Small intestine (tissue), 7 donors: ENCODE measurements at regions not wholly inside any gene's neighbourhood (a gene's known extent, or its start where the extent isn't known, plus 50 kb on each side); places are given as distances from the start of the nearest gene placed in this dataset.

Experiments used
- DNase-seq, 2 donors: peaks; one replicate each; pipeline versions ENCODE4 v3.0.0 to v3.0.0-alpha.2; 2013
- FAIRE-seq: peaks from 2 replicates; lab custom pipeline; 2012; peaks lifted over from hg19 to GRCh38; lab: Jason Lieb, UNC
- H3K27ac ChIP-seq, 3 donors: one replicate each; pipeline ENCODE4 v1.5.1; 2013; ENCODE audit warnings: low read length in 2 of 3, mild to moderate bottlenecking in 2 of 3, control low read depth in 1 of 3, inconsistent platforms in 1 of 3, low read depth in 1 of 3, moderate library complexity in 1 of 3
- H3K27me3 ChIP-seq, 3 donors: one replicate each; pipeline ENCODE4 v1.6.1; 2013; ENCODE audit warnings: low read length in 3 of 3, inconsistent platforms in 1 of 3; ENCODE audit not compliant: control insufficient read depth in 3 of 3, insufficient read depth in 3 of 3
- H3K36me3 ChIP-seq, 3 donors: one replicate each; pipeline ENCODE4 v1.6.1; 2013; ENCODE audit warnings: low read length in 3 of 3, inconsistent platforms in 1 of 3, low read depth in 1 of 3, mild to moderate bottlenecking in 1 of 3, moderate library complexity in 1 of 3; ENCODE audit not compliant: control insufficient read depth in 3 of 3, insufficient read depth in 2 of 3
- H3K4me1 ChIP-seq, 3 donors: one replicate each; pipeline ENCODE4 v1.6.1; 2013; ENCODE audit warnings: low read length in 2 of 3, inconsistent platforms in 1 of 3, low read depth in 1 of 3, mild to moderate bottlenecking in 1 of 3, moderate library complexity in 1 of 3; ENCODE audit not compliant: control insufficient read depth in 3 of 3, insufficient read depth in 2 of 3
- H3K4me3 ChIP-seq, 3 donors: one replicate each; pipeline ENCODE4 v1.5.1; 2013; ENCODE audit warnings: low read length in 3 of 3, control low read depth in 1 of 3, inconsistent platforms in 1 of 3, low read depth in 1 of 3, mild to moderate bottlenecking in 1 of 3, moderate library complexity in 1 of 3
- H3K9me3 ChIP-seq, 2 donors: one replicate each; pipeline ENCODE4 v1.6.1; 2013; ENCODE audit warnings: low read depth in 1 of 2, low read length in 1 of 2; ENCODE audit not compliant: control insufficient read depth in 2 of 2, insufficient read depth in 1 of 2
- WGBS, 3 donors: extraction: QIAGEN DNeasy Blood & Tissue Kit; methylation state at CpG; one replicate each; pipeline ENCODE4 v1.1.7; 2013; 5-methylcytosine and 5-hydroxymethylcytosine counted together
- donor health status: healthy with polysubstance abuse.
- donor health status: control.
- donor health status: control.
- donor health status: Bipolar disorder and iron deficiency.
- donor health status: healthy.

GRCh38 chr12:92552412-92553108, 150.2 kb upstream of the PLEKHG7 start:
- peak; percentile 84 to 95 for DNase-seq

GRCh38 chr12:92551853-92552397, 150.9 kb upstream of the PLEKHG7 start:
- H3K4me3 ChIP-seq: no peak overlapping the region
- DNase-seq (peak; percentile 49 to 72), FAIRE-seq (no peak)
- no peaks in the 10 kb centered on the region for H3K27me3 ChIP-seq
- peak overlapping the region; percentile 37 to 70 (median 53) for H3K27ac ChIP-seq
- peaks cover 0 to 3% of the 10 kb centered on the region in 2 donors for H3K9me3 ChIP-seq
- peaks cover 17 to 77% (median 18%) of the 10 kb centered on the region in 3 donors for H3K4me1 ChIP-seq
- no peaks in the 10 kb centered on the region for H3K36me3 ChIP-seq

More at GRCh38 chr12:92552412-92553108, 150.2 kb upstream of the PLEKHG7 start:
- Histone ChIP-seq H3K36me3 (no peaks in the 10 kb centered on the region), H3K4me3 (no peak overlapping the region), H3K9me3 (peaks cover 0 to 3% of the 10 kb centered on the region in 2 donors), H3K4me1 (peaks cover 13 to 71% (median 18%) of the 10 kb centered on the region in 3 donors), H3K27me3 (no peaks in the 10 kb centered on the region), H3K27ac (peak overlapping the region in 2 of 3 donors; percentile 19 to 70)
- FAIRE-seq: no peak
- 52 to 76% (median 56%) methylated on average over 3 of the region's 3 CpGs for WGBS, 3 donors

GRCh38 chr12:92551210-92551609, 151.6 kb upstream of the PLEKHG7 start:
- Histone ChIP-seq H3K9me3 (peaks cover 0 to 3% of the 10 kb centered on the region in 2 donors), H3K27me3 (no peaks in the 10 kb centered on the region), H3K27ac (peak overlapping the region; percentile 34 to 70 (median 53)), H3K4me1 (peaks cover 14 to 72% (median 15%) of the 10 kb centered on the region in 3 donors), H3K4me3 (no peak overlapping the region), H3K36me3 (no peaks in the 10 kb centered on the region)
- no peak for DNase-seq
- 93 to 96% (median 93%) methylated on average over 3 of the region's 3 CpGs for WGBS, 3 donors
- no peak for FAIRE-seq

GRCh38 chr12:92550661-92551060, 152.1 kb upstream of the PLEKHG7 start:
- H3K4me1 ChIP-seq: peaks cover 13 to 72% (median 15%) of the 10 kb centered on the region in 3 donors
- no peak for FAIRE-seq
- H3K27ac ChIP-seq: peak overlapping the region in 1 of 3 donors; percentile 70
- H3K9me3 ChIP-seq: peaks cover 0 to 3% of the 10 kb centered on the region in 2 donors
- no peaks in the 10 kb centered on the region for H3K36me3 ChIP-seq
- H3K4me3 ChIP-seq: no peak overlapping the region
- DNase-seq: no peak
- no peaks in the 10 kb centered on the region for H3K27me3 ChIP-seq

- no peak overlapping the region for H3K4me3 ChIP-seq
- H3K4me1 ChIP-seq: peaks cover 13 to 74% (median 15%) of the 10 kb centered on the region in 3 donors
- FAIRE-seq (no peak), DNase-seq (peak; percentile 77 to 90)
- H3K27me3 ChIP-seq: no peaks in the 10 kb centered on the region
- no peaks in the 10 kb centered on the region for H3K36me3 ChIP-seq
- H3K9me3 ChIP-seq: peaks cover 0 to 3% of the 10 kb centered on the region in 2 donors
- peak overlapping the region in 1 of 3 donors; percentile 70 for H3K27ac ChIP-seq
Measured at GRCh38 chr12:92550254-92550653, 152.5 kb upstream of the PLEKHG7 start.

- H3K4me3 ChIP-seq: no peak overlapping the region
- peaks cover 13 to 77% (median 15%) of the 10 kb centered on the region in 3 donors for H3K4me1 ChIP-seq
- no peaks in the 10 kb centered on the region for H3K36me3 ChIP-seq
- no peaks in the 10 kb centered on the region for H3K9me3 ChIP-seq
- FAIRE-seq (no peak), DNase-seq (no peak)
- peak overlapping the region in 1 of 3 donors; percentile 70 for H3K27ac ChIP-seq
- no peaks in the 10 kb centered on the region for H3K27me3 ChIP-seq
Measured at GRCh38 chr12:92549516-92549915, 153.3 kb upstream of the PLEKHG7 start.

GRCh38 chr12:92547906-92548305, 154.9 kb upstream of the PLEKHG7 start:
- Histone ChIP-seq H3K36me3 (no peaks in the 10 kb centered on the region), H3K27ac (peak overlapping the region in 1 of 3 donors; percentile 79), H3K27me3 (no peaks in the 10 kb centered on the region), H3K9me3 (no peaks in the 10 kb centered on the region), H3K4me1 (peaks cover 17 to 79% (median 19%) of the 10 kb centered on the region in 3 donors), H3K4me3 (no peak overlapping the region)
- 60 to 82% (median 66%) methylated on average over 2 of the region's 2 CpGs for WGBS, 3 donors
- peak in 1 of 2 donors; percentile 56 for DNase-seq
- no peak for FAIRE-seq

GRCh38 chr12:92547420-92547819, 155.4 kb upstream of the PLEKHG7 start:
- peak overlapping the region in 2 of 3 donors; percentile 33 to 79 for H3K27ac ChIP-seq
- WGBS, 3 donors: 31 to 67% (median 52%) methylated on average over 3 of the region's 3 CpGs
- FAIRE-seq: no peak

More at GRCh38 chr12:92547420-92547819, 155.4 kb upstream of the PLEKHG7 start:
- Histone ChIP-seq H3K27me3 (no peaks in the 10 kb centered on the region), H3K4me1 (peaks cover 15 to 77% (median 17%) of the 10 kb centered on the region in 3 donors), H3K9me3 (no peaks in the 10 kb centered on the region), H3K36me3 (no peaks in the 10 kb centered on the region), H3K4me3 (no peak overlapping the region)
- DNase-seq: peak; percentile 41 to 50
